ENCODE measurements at regions not wholly inside any gene's neighbourhood (a gene's known extent, or its start where the extent isn't known, plus 50 kb on each side); places are given as distances from the start of the nearest gene placed in this dataset.

- Histone ChIP-seq H3K27ac (ENCODE audit: extremely low read depth, low read depth, low read length) (no peak overlapping the region), H3K36me3 (ENCODE audit: control insufficient read depth in 2 of 2, insufficient read depth in 1 of 2, low read length in 2 of 2) (no peaks in the 10 kb centered on the region), H3K9me3 (ENCODE audit: control insufficient read depth, insufficient read depth, low read depth, low read length) (no peaks in the 10 kb centered on the region), H3K4me1 (ENCODE audit: control insufficient read depth, insufficient read depth, low read length) (no peaks in the 10 kb centered on the region), H3K4me3 (ENCODE audit: low read depth, low read length) (no peak overlapping the region)
- ChIA-PET POLR2A (no interaction called here), CTCF (no interaction called here)
- no peak for TF ChIP-seq ZFP69B (tag by site-specific recombination; IDR thresholded peaks at IDR 0.05)
- no peak for TF ChIP-seq ZNF626 (tag by site-specific recombination; IDR thresholded peaks at IDR 0.05)
- no peak for TF ChIP-seq ZNF280C (tag by site-specific recombination; IDR thresholded peaks at IDR 0.05)
- no peak for TF ChIP-seq ZNF121 (tag by site-specific recombination; IDR thresholded peaks at IDR 0.05)
- no peak for TF ChIP-seq ZNF560 (tag by site-specific recombination; IDR thresholded peaks at IDR 0.05; ENCODE audit: borderline replicate concordance)
- no peak for TF ChIP-seq ZNF707 (tag by site-specific recombination; IDR thresholded peaks at IDR 0.05)
- TF ChIP-seq ZNF266 (tag by site-specific recombination; IDR thresholded peaks at IDR 0.05; ENCODE audit: low read depth): no peak
These were observed 347.3 kb upstream of the HNRNPA3 start for GRCh38 chr2:176865336-176865735.

GRCh38 chr2:176872406-176872805 is 340.2 kb upstream of the HNRNPA3 start:
- no peaks in the 10 kb centered on the region for H3K9me3 ChIP-seq (ENCODE audit: control insufficient read depth, insufficient read depth, low read depth, low read length)
- H3K4me3 ChIP-seq (ENCODE audit: low read depth, low read length): no peak overlapping the region
- H3K4me1 ChIP-seq (ENCODE audit: control insufficient read depth, insufficient read depth, low read length): no peaks in the 10 kb centered on the region
- no peaks in the 10 kb centered on the region for H3K36me3 ChIP-seq (ENCODE audit: control insufficient read depth in 2 of 2, insufficient read depth in 1 of 2, low read length in 2 of 2)
- POLR2A ChIA-PET: no interaction called here
- TF ChIP-seq HOXC10 (CRISPR knock-in tag; IDR thresholded peaks at IDR 0.05) (no peak), PRDM6 (tag by site-specific recombination; IDR thresholded peaks at IDR 0.05) (no peak), KLF8 (tag by site-specific recombination; IDR thresholded peaks at IDR 0.05) (no peak), ZNF433 (tag by site-specific recombination; IDR thresholded peaks at IDR 0.05; ENCODE audit: low read depth) (no peak), PRDM4 (tag by site-specific recombination; IDR thresholded peaks at IDR 0.05) (no peak), ZNF114 (tag by site-specific recombination; IDR thresholded peaks at IDR 0.05) (no peak), ZNF449 (tag by site-specific recombination; IDR thresholded peaks at IDR 0.05) (no peak), SETDB1 (IDR thresholded peaks at IDR 0.05; ENCODE audit: insufficient read length, low read length) (no peak), ZNF488 (tag by site-specific recombination; IDR thresholded peaks at IDR 0.05) (no peak), GLIS1 (tag by site-specific recombination; IDR thresholded peaks at IDR 0.05) (no peak), ZNF624 (tag by site-specific recombination; IDR thresholded peaks at IDR 0.05) (no peak), OVOL3 (tag by site-specific recombination; IDR thresholded peaks at IDR 0.05) (no peak), ZNF654 (tag by site-specific recombination; IDR thresholded peaks at IDR 0.05; ENCODE audit: low read depth) (no peak), OSR2 (tag by site-specific recombination; IDR thresholded peaks at IDR 0.05) (no peak), ZNF514 (tag by site-specific recombination; IDR thresholded peaks at IDR 0.05) (no peak), ZNF530 (tag by site-specific recombination; IDR thresholded peaks at IDR 0.05; ENCODE audit: low read depth) (no peak), ZNF391 (tag by site-specific recombination; IDR thresholded peaks at IDR 0.05; ENCODE audit: borderline replicate concordance, low read depth) (no peak), BCL6B (tag by site-specific recombination; IDR thresholded peaks at IDR 0.05) (no peak), ZNF677 (tag by site-specific recombination; IDR thresholded peaks at IDR 0.05) (no peak), ZNF664 (tag by site-specific recombination; IDR thresholded peaks at IDR 0.05) (no peak)
- H3K27ac ChIP-seq (ENCODE audit: extremely low read depth, low read depth, low read length): no peak overlapping the region
- CTCF ChIA-PET: no interaction called here
